A673 (cell line): ENCODE measurements at regions not wholly inside any gene's neighbourhood (a gene's known extent, or its start where the extent isn't known, plus 50 kb on each side); places are given as distances from the start of the nearest gene placed in this dataset.

ENCODE experiments used
- BruUV-seq: library from RNA; stranded (reverse); fragments of 400-500 nt; replicated peaks from 2 replicates; lab custom pipeline; 2021; lab: Mats Ljungman, UMichigan
- CTCF ChIA-PET: fragments of 300-600 bp; sonication (Branson Sonifier 250); formaldehyde crosslinking; loops from one replicate; lab custom pipeline; 2022; ENCODE audit warnings: antibody characterized with exemption; lab: Charles Lee
- POLR2A ChIA-PET: fragments of 300-600 bp; sonication (Branson Sonifier 250); formaldehyde crosslinking; loops from one replicate; lab custom pipeline; 2022; ENCODE audit warnings: antibody characterized with exemption; ENCODE audit not compliant: low non-redundant PET; lab: Charles Lee
- DNase-seq: peaks from one replicate; pipeline ENCODE4 v3.0.0-alpha.2; 2015; ENCODE audit warnings: low spot score
- H3K27ac ChIP-seq: fragments of 200-600 bp; sonication (generic); 2 replicates; pipeline ENCODE4 v1.5.1; 2016; ENCODE audit warnings: mixed run types, low read depth, mild to moderate bottlenecking, mixed read lengths, antibody characterized with exemption, low read length; ENCODE audit not compliant: poor library complexity, severe bottlenecking
- H3K27me3 ChIP-seq: fragments of 200-600 bp; sonication (generic); replicated peaks from 2 replicates; pipeline ENCODE4 v1.6.1; 2017; ENCODE audit warnings: mixed run types, low read depth, mild to moderate bottlenecking, mixed read lengths, antibody characterized with exemption, low read length; ENCODE audit not compliant: insufficient read depth, poor library complexity
- H3K36me3 ChIP-seq: fragments of 200-600 bp; sonication (generic); 2 replicates; pipeline ENCODE4 v1.6.1; 2016; ENCODE audit warnings: mixed run types, mild to moderate bottlenecking, mixed read lengths, antibody characterized with exemption, low read length; ENCODE audit not compliant: insufficient read depth, poor library complexity, severe bottlenecking
- H3K4me1 ChIP-seq: fragments of 200-600 bp; sonication (generic); 2 replicates; pipeline ENCODE4 v1.6.1; 2017; ENCODE audit warnings: mixed run types, mild to moderate bottlenecking, mixed read lengths, antibody characterized with exemption, low read length; ENCODE audit not compliant: insufficient read depth, poor library complexity, severe bottlenecking
- H3K4me3 ChIP-seq: fragments of 200-600 bp; sonication (generic); 2 replicates; pipeline ENCODE4 v1.5.1; 2016; ENCODE audit warnings: low read depth, mixed run types, mild to moderate bottlenecking, mixed read lengths, low read length; ENCODE audit not compliant: poor library complexity, severe bottlenecking
- H3K9me3 ChIP-seq: fragments of 200-600 bp; sonication (generic); 2 replicates; pipeline ENCODE4 v1.6.1; 2016; ENCODE audit warnings: mixed run types, low read depth, mild to moderate bottlenecking, mixed read lengths, antibody characterized with exemption, low read length; ENCODE audit not compliant: poor library complexity, severe bottlenecking
- EZH2 ChIP-seq: fragments of 200-600 bp; sonication (generic); IDR thresholded peaks from 2 replicates; pipeline ENCODE4 v1.6.1; 2017; ENCODE audit warnings: borderline replicate concordance, low read depth, mild to moderate bottlenecking, mixed read lengths, antibody characterized with exemption, low read length; ENCODE audit not compliant: poor library complexity, severe bottlenecking
- intact Hi-C: fragments of 100-400 bp; cut with micrococcal nuclease; formaldehyde crosslinking; loops from one replicate; pipeline ENCODE4 v1.10.0; 2022; ENCODE audit not compliant: unreplicated experiment
- TF ChIP-seq, protein P1 (sequence below): fragments of 300-800, 200-600 bp; sonication (generic); conservative IDR thresholded peaks from 2 replicates; pipeline ENCODE4 v1.5.1; 2017; ENCODE audit warnings: low read depth, mild to moderate bottlenecking, antibody characterized with exemption, low read length, moderate library complexity, mixed read lengths

DNA sequence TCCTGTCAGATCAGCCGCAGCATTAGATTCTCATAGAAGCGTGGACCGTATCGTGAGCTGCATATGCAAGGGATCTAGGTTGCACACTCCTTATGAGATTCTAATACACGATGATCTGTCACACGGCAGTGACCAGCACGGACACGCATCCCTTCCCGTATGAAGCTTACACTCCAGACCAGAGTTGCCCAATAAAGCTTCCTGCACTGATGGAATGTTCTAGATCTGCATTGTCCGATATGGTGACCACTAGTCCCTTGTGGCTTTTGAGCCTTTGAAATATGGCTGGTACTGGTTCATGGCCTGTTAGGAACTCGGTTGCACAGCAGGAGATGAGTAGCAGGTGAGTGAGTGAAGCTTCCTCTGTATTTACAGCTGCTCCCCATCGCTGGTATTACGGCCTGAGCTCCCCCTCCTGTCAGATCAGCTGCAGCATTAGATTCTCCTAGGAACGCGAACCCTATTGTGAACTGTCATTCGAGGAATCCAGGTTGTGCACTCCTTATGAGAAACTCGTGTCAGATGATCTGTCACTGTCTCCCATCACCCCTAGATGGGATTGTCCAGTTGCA lies 49.8 kb upstream of the ZCCHC14 start:
- H3K4me1 ChIP-seq, result peaks cover 5% of the 10 kb centered on the region
- peaks cover 21% of the 10 kb centered on the region for H3K27me3 ChIP-seq
- H3K9me3 ChIP-seq, result no peaks in the 10 kb centered on the region
- intact Hi-C loops, result loop anchor here (10.0 kb wide), 1 partner anchor 128 kb away; no protein-coding TSS in a partner anchor
- POLR2A ChIA-PET, result no interaction called here
- CTCF ChIA-PET, result no interaction called here
- H3K4me3 ChIP-seq, result no peak overlapping the region
- H3K27ac ChIP-seq, result no peak overlapping the region
- H3K36me3 ChIP-seq, result no peaks in the 10 kb centered on the region
- BruUV-seq, result no TSS peak
- no peak for DNase-seq
- TF ChIP-seq EZH2, result no peak
- TF ChIP-seq, protein P1, sequence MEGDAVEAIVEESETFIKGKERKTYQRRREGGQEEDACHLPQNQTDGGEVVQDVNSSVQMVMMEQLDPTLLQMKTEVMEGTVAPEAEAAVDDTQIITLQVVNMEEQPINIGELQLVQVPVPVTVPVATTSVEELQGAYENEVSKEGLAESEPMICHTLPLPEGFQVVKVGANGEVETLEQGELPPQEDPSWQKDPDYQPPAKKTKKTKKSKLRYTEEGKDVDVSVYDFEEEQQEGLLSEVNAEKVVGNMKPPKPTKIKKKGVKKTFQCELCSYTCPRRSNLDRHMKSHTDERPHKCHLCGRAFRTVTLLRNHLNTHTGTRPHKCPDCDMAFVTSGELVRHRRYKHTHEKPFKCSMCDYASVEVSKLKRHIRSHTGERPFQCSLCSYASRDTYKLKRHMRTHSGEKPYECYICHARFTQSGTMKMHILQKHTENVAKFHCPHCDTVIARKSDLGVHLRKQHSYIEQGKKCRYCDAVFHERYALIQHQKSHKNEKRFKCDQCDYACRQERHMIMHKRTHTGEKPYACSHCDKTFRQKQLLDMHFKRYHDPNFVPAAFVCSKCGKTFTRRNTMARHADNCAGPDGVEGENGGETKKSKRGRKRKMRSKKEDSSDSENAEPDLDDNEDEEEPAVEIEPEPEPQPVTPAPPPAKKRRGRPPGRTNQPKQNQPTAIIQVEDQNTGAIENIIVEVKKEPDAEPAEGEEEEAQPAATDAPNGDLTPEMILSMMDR, result no peak
